Astrocyte of the spinal cord (primary cell): ENCODE measurements at regions not wholly inside any gene's neighbourhood (a gene's known extent, or its start where the extent isn't known, plus 50 kb on each side); places are given as distances from the start of the nearest gene placed in this dataset.

Source experiments
- DNase-seq: peaks from one replicate; pipeline ENCODE4 v3.0.0; 2011; ENCODE audit warnings: low read depth, low spot score
- H3K4me3 ChIP-seq: 2 replicates; pipeline ENCODE4 v1.5.1; 2011; ENCODE audit warnings: low read depth, mild to moderate bottlenecking, low read length, moderate library complexity
- in situ Hi-C: cut with HindIII; loops from 2 replicates; pipeline ENCODE4 v1.10.0; 2017; ENCODE audit warnings: low sequenced_read_pairs
- TF ChIP-seq, protein P1 (sequence below): IDR thresholded peaks from 2 replicates; pipeline ENCODE4 v1.5.1; 2012; ENCODE audit warnings: low read depth, mild to moderate bottlenecking, low read length, inconsistent platforms

DNA sequence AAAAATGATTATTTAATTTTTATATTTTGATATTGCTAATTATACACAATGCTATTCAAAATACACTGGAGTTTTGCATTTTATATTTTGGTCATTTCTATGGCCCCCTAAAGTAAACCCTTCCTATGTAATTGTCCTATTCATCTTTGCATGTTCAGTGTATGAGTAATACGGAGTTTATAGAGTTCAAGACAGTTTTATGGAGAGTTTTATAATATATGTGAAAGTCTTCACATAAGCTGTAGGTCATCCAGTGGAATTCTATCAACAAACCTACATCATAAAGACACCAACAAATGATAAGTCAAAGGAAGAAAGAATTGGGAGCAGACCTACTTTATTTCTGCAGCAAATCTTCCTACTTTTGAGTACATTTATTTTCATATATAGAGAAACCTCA is 1200.4 kb upstream of the EPHA6 start:
- no peak for DNase-seq
- in situ Hi-C loops = no loop called here
- TF ChIP-seq, protein P1, sequence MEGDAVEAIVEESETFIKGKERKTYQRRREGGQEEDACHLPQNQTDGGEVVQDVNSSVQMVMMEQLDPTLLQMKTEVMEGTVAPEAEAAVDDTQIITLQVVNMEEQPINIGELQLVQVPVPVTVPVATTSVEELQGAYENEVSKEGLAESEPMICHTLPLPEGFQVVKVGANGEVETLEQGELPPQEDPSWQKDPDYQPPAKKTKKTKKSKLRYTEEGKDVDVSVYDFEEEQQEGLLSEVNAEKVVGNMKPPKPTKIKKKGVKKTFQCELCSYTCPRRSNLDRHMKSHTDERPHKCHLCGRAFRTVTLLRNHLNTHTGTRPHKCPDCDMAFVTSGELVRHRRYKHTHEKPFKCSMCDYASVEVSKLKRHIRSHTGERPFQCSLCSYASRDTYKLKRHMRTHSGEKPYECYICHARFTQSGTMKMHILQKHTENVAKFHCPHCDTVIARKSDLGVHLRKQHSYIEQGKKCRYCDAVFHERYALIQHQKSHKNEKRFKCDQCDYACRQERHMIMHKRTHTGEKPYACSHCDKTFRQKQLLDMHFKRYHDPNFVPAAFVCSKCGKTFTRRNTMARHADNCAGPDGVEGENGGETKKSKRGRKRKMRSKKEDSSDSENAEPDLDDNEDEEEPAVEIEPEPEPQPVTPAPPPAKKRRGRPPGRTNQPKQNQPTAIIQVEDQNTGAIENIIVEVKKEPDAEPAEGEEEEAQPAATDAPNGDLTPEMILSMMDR = no peak
- H3K4me3 ChIP-seq = no peak overlapping the region

DNA sequence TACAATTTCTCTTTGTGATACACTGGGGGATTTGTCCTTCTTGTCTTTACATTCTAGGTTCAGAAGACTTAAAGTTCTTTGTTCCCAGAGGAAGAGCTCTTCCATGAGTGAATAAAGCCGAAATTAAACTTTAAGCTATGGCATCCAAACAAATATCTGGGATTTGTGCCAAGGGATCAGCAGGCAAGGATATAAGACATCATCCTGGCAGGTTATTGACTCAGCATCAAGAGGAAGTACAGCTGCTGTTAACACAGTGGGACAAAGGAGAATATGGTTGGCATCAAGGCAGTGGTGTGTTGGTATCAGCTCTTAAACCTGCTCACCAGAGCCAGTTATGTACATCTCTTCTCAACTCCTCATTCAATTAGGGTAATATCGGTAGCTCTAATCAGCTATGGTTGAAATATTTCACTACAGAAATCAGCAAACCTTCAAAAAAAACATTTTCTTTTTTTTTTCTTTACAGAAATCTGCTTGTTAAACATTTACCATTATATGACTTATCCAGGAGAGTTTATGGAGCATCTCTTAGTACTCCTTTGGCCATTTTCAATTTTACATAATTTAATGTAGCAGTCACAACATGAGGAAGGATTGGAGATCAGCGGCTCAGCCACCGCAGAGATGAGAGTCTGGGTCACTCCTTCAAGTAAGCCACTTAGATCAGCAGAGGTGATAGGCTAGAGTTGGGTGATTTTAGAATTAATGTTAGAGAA is 1198.6 kb upstream of the EPHA6 start:
- DNase-seq = no peak
- H3K4me3 ChIP-seq = no peak overlapping the region
- TF ChIP-seq, protein P1 = no peak
- in situ Hi-C loops = no loop called here

DNA sequence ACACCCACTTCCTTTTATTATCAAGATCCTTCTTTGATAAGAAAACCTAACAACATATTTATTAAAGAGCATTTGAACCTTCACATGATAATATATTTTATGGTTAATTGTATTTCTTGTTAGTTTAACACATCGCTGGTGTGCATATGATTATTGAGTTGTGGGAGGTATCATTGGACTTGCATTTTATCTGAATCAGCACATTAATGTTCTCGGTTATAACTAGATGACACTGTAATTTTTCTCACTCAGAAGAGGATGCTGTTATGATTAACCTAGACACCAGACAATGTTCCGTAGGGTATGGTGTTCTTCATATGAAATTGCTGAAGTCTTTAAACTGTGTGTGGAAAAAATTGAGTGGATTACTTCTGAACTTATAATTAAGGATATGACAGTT is 1188.3 kb upstream of the EPHA6 start:
- DNase-seq = no peak
- TF ChIP-seq, protein P1 = no peak
- no peak overlapping the region for H3K4me3 ChIP-seq
- in situ Hi-C loops = no loop called here

DNA sequence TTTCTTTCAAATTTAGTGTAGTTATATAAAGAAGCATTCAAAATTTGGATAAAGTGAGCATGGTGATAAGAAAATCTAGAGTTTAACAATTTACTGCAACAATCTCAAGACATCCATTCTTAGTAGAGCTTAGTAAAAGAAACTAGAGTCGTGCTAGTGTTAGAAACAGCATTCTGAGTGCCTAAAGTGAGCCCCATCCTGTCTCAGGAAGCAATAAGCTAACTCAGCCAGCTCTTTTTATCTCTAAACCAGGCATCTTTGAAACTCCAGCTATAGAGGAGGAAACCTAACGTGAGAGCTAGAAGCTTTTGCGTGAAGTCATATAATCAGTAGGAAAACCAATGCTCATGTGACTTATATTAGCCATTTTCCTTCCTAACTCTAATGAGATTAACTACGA is 1187.1 kb upstream of the EPHA6 start:
- in situ Hi-C loops = no loop called here
- H3K4me3 ChIP-seq = no peak overlapping the region
- DNase-seq = no peak
- TF ChIP-seq, protein P1 = no peak

DNA sequence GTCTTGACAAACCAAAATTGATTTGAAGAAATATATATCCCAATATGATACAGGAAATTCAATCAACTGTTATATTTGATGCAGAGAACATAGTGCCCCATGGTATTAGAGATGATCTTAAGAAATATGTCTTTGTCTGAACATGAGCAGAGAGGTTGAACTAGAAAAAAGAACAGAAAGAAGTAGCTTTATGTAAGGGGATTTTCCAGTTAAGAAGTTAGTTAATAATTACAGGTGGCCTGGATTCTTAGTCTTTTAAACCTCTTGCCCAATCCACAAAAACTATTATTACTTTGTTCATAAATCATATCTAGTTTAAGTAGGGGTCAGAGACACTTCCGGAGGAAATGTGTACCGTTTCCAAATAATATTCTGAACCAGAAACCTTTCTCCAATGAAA is 1186.7 kb upstream of the EPHA6 start:
- TF ChIP-seq, protein P1 = no peak
- in situ Hi-C loops = no loop called here

DNA sequence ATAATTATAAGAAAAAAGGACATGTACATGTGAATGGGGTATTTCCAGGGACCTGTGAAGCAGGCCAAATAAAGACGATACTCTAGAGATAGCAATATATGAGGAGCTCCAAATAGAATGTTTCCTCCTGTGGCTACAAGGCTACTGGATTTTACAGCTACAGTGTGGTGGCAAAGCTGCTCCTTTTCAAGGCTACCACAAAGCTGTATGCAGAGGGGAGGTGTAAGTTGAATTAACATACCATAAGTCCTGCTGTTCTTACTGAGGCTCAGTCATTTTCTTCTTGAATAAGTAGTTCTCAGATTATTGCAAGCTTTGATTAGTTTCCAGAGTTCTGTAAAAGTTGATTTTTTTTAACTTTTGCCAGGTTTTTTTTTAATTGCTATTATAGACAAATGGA is 1184.6 kb upstream of the EPHA6 start:
- no peak for DNase-seq
- in situ Hi-C loops = no loop called here
- TF ChIP-seq, protein P1 = no peak
- no peak overlapping the region for H3K4me3 ChIP-seq

More for the DNA sequence above, 1186.7 kb upstream of the EPHA6 start:
- no peak for DNase-seq
- H3K4me3 ChIP-seq = no peak overlapping the region
